Fibroblast of mammary gland (primary cell): ENCODE measurements at regions not wholly inside any gene's neighbourhood (a gene's known extent, or its start where the extent isn't known, plus 50 kb on each side); places are given as distances from the start of the nearest gene placed in this dataset.

Source experiments
- DNase-seq: peaks from one replicate; pipeline ENCODE4 v3.0.0-alpha.2; 2010; ENCODE audit warnings: low read depth
- H3K4me3 ChIP-seq: 2 replicates; pipeline ENCODE4 v1.5.1; 2011; ENCODE audit warnings: low read depth, mild to moderate bottlenecking, low read length, moderate library complexity; ENCODE audit not compliant: control insufficient read depth
- CTCF ChIP-seq: conservative IDR thresholded peaks from 2 replicates; pipeline ENCODE4 v1.5.1; 2011; ENCODE audit warnings: low read depth, low read length, inconsistent platforms; ENCODE audit not compliant: control insufficient read depth, insufficient read depth

GRCh38 chr12:106001837-106002218 is 136.9 kb downstream of the NUAK1 start:
- no peak overlapping the region for H3K4me3 ChIP-seq
- no peak for DNase-seq
- TF ChIP-seq CTCF: no peak

- no peak overlapping the region for H3K4me3 ChIP-seq
- no peak for TF ChIP-seq CTCF
- no peak for DNase-seq
Observed at GRCh38 chr12:106003297-106003696, 135.5 kb downstream of the NUAK1 start.

- H3K4me3 ChIP-seq: no peak overlapping the region
- DNase-seq: no peak
- no peak for TF ChIP-seq CTCF
Observed at GRCh38 chr12:106004289-106004688, 134.5 kb downstream of the NUAK1 start.

- TF ChIP-seq CTCF: no peak
- no peak overlapping the region for H3K4me3 ChIP-seq
- no peak for DNase-seq
Observed at GRCh38 chr12:106006382-106006781, 132.4 kb downstream of the NUAK1 start.

GRCh38 chr12:106006940-106007339 is 131.8 kb downstream of the NUAK1 start:
- no peak for TF ChIP-seq CTCF
- no peak for DNase-seq
- H3K4me3 ChIP-seq: no peak overlapping the region

GRCh38 chr12:106010741-106011140 is 128.0 kb downstream of the NUAK1 start:
- no peak for DNase-seq

More at GRCh38 chr12:106010741-106011140, 128.0 kb downstream of the NUAK1 start:
- no peak for TF ChIP-seq CTCF
- no peak overlapping the region for H3K4me3 ChIP-seq
